GM23338 (cell line): ENCODE measurements at regions not wholly inside any gene's neighbourhood (a gene's known extent, or its start where the extent isn't known, plus 50 kb on each side); places are given as distances from the start of the nearest gene placed in this dataset.
A peak's percentile ranks its signal among the peaks of the same experiment; 100 is the strongest.

Source experiments
- ATAC-seq: fragments of 200-7000 bp; cut with Tn5 transposase; 3 replicates; pipeline ENCODE4 v1.9.1; 2020
- DNase-seq: peaks from one replicate; pipeline ENCODE4 v3.0.0-alpha.2; 2015; ENCODE audit warnings: low spot score
- H2AFZ ChIP-seq: fragments of 200-600 bp; sonication (generic); 2 replicates; pipeline ENCODE4 v1.8.0; 2016; ENCODE audit warnings: antibody characterized with exemption, mild to moderate bottlenecking, moderate library complexity
- H3F3A ChIP-seq: fragments of 200-600 bp; sonication (generic); replicated peaks from 2 replicates; pipeline ENCODE4 v1.8.0; 2017; ENCODE audit warnings: antibody characterized with exemption, mixed run types, low read depth
- H3K27ac ChIP-seq: fragments of 200-600 bp; sonication (generic); 2 replicates; pipeline ENCODE4 v1.6.1; 2016; ENCODE audit warnings: low read depth
- H3K27me3 ChIP-seq: fragments of 200-600 bp; sonication (generic); 2 replicates; pipeline ENCODE4 v1.8.0; 2016; ENCODE audit warnings: mild to moderate bottlenecking, mixed run types, moderate library complexity; ENCODE audit not compliant: insufficient read depth
- H3K36me3 ChIP-seq: fragments of 200-600 bp; sonication (generic); 2 replicates; pipeline ENCODE4 v1.8.0; 2016; ENCODE audit warnings: mild to moderate bottlenecking; ENCODE audit not compliant: insufficient read depth
- H3K4me1 ChIP-seq: fragments of 200-600 bp; sonication (generic); 2 replicates; pipeline ENCODE4 v1.8.0; 2016; ENCODE audit warnings: mild to moderate bottlenecking, moderate library complexity; ENCODE audit not compliant: insufficient read depth
- H3K4me2 ChIP-seq: fragments of 200-600 bp; sonication (generic); 2 replicates; pipeline ENCODE4 v1.7.1; 2017; ENCODE audit warnings: mixed run types
- H3K4me3 ChIP-seq: fragments of 200-600 bp; sonication (generic); 2 replicates; pipeline ENCODE4 v1.6.1; 2016; ENCODE audit warnings: mixed run types
- H3K79me2 ChIP-seq: fragments of 200-600 bp; sonication (generic); replicated peaks from 2 replicates; pipeline ENCODE4 v1.8.0; 2017; ENCODE audit warnings: mild to moderate bottlenecking; ENCODE audit not compliant: insufficient read depth
- H3K9me2 ChIP-seq: fragments of 200-600 bp; sonication (generic); 2 replicates; pipeline ENCODE4 v1.8.0; 2017; ENCODE audit not compliant: insufficient read depth
- H4K20me1 ChIP-seq: fragments of 200-600 bp; sonication (generic); replicated peaks from 2 replicates; pipeline ENCODE4 v1.8.0; 2017; ENCODE audit warnings: mild to moderate bottlenecking; ENCODE audit not compliant: insufficient read depth
- H3K27ac Mint-ChIP-seq: 2 replicates; pipeline ENCODE4 v1.8.0; 2020; ENCODE audit warnings: inconsistent platforms, mild to moderate bottlenecking, moderate library complexity, mixed read lengths
- H3K27me3 Mint-ChIP-seq: 3 replicates; pipeline ENCODE4 v1.8.0; 2022; ENCODE audit warnings: low read depth, mild to moderate bottlenecking, moderate library complexity, mixed read lengths, inconsistent platforms; ENCODE audit not compliant: insufficient read depth, poor library complexity
- H3K36me3 Mint-ChIP-seq: 3 replicates; pipeline ENCODE4 v1.8.0; 2021; ENCODE audit warnings: low read depth, mild to moderate bottlenecking, inconsistent platforms, moderate library complexity, mixed read lengths
- H3K4me1 Mint-ChIP-seq: 3 replicates; pipeline ENCODE4 v1.8.0; 2020; ENCODE audit warnings: mild to moderate bottlenecking, inconsistent platforms, mixed read lengths
- H3K4me3 Mint-ChIP-seq: 3 replicates; pipeline ENCODE4 v1.8.0; 2021; ENCODE audit warnings: moderate library complexity, mild to moderate bottlenecking, inconsistent platforms, mixed read lengths
- H3K9me3 Mint-ChIP-seq: 3 replicates; pipeline ENCODE4 v1.8.0; 2020; ENCODE audit warnings: moderate library complexity, mild to moderate bottlenecking, inconsistent platforms, mixed read lengths
- CREB1 ChIP-seq: fragments of 250-450 bp; sonication (Bioruptor Pico); IDR thresholded peaks from 2 replicates; pipeline ENCODE4 v1.5.0; 2020; ENCODE audit warnings: low read depth, mild to moderate bottlenecking, moderate library complexity
- ETS1 ChIP-seq: IDR thresholded peaks from 2 replicates; pipeline ENCODE4 v1.6.1; 2016; ENCODE audit warnings: antibody characterized with exemption
- EZH2phosphoT487 ChIP-seq: fragments of 200-600 bp; sonication (generic); IDR thresholded peaks from one replicate; pipeline ENCODE4 v1.8.1; 2018; ENCODE audit warnings: antibody characterized with exemption; ENCODE audit not compliant: unreplicated experiment
- NANOG ChIP-seq: IDR thresholded peaks from 2 replicates; pipeline ENCODE4 v1.6.1; 2016; ENCODE audit warnings: antibody characterized with exemption, borderline replicate concordance
- REST ChIP-seq: IDR thresholded peaks from one replicate; pipeline ENCODE4 v1.6.1; 2018; ENCODE audit warnings: antibody characterized with exemption; ENCODE audit not compliant: unreplicated experiment
- STAT1 ChIP-seq: IDR thresholded peaks from one replicate; pipeline ENCODE4 v1.6.1; 2016; ENCODE audit warnings: antibody characterized with exemption; ENCODE audit not compliant: unreplicated experiment
- ZNF462 ChIP-seq: fragments of 250-450 bp; sonication (Bioruptor Pico); IDR thresholded peaks from 2 replicates; pipeline ENCODE4 v1.5.0; 2020; ENCODE audit warnings: mild to moderate bottlenecking, moderate library complexity

- TF ChIP-seq ETS1 (no peak), REST (no peak)
These were observed 857.8 kb upstream of the FAT3 start (continued) for GRCh38 chr11:91366816-91367215.

- Mint-ChIP-seq H3K27ac (peak overlapping the region; percentile 43; the same call in 1 of the 2 replicates), H3K27me3 (no peaks in the 10 kb centered on the region), H3K4me1 (0 out of 3 replicates have a peak, but pooled peaks cover 5% of the 10 kb centered on the region), H3K9me3 (no peaks in the 10 kb centered on the region), H3K36me3 (no peaks in the 10 kb centered on the region), H3K4me3 (no peak overlapping the region)
- no peaks in the 10 kb centered on the region for H3K79me2 ChIP-seq
- TF ChIP-seq CREB1 (CRISPR knock-in tag) (no peak), STAT1 (no peak), ZNF462 (no peak), EZH2phosphoT487 (no peak), NANOG (no peak)
- no peak overlapping the region for H3K4me2 ChIP-seq
- no peak overlapping the region for H3K27ac ChIP-seq
- no peaks in the 10 kb centered on the region for H3K4me1 ChIP-seq
- no peaks in the 10 kb centered on the region for H3K27me3 ChIP-seq
- no peaks in the 10 kb centered on the region for H3K9me2 ChIP-seq
- no peaks in the 10 kb centered on the region for H4K20me1 ChIP-seq
- no peak overlapping the region for H3K4me3 ChIP-seq
- DNase-seq (no peak), ATAC-seq (no peak)
- no peak overlapping the region for H2AFZ ChIP-seq
- no peaks in the 10 kb centered on the region for H3K36me3 ChIP-seq
- H3F3A ChIP-seq: no peaks in the 10 kb centered on the region
These were observed 858.5 kb upstream of the FAT3 start for GRCh38 chr11:91365986-91366585.
